GM12874 (cell line): ENCODE measurements at regions not wholly inside any gene's neighbourhood (a gene's known extent, or its start where the extent isn't known, plus 50 kb on each side); places are given as distances from the start of the nearest gene placed in this dataset.

Experiments used
- TF ChIP-seq, protein P1 (sequence below): IDR thresholded peaks from 2 replicates; pipeline ENCODE4 v1.5.1; 2011; ENCODE audit warnings: low read depth, mild to moderate bottlenecking, control low read depth, low read length, moderate library complexity; ENCODE audit not compliant: insufficient read depth

DNA sequence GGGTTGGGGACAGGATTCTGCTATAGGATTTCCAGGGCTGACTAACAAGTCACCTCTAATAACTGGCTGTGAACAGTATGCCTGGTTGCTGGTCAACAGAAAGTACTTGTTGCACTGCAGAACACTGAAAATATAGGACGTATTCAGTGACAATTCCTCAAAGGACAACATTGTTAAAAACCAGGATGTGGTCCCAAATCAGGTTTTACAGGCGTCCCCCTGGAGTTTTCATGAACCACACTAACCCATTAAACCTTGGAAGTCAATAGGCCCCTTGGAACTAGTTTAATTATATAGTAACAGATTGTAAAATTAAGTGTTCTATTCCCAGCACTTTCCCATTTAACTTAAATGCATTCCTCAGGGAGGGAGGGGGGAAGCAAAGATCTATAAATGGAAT lies 495.4 kb downstream of the TBC1D4 start:
- TF ChIP-seq, protein P1, sequence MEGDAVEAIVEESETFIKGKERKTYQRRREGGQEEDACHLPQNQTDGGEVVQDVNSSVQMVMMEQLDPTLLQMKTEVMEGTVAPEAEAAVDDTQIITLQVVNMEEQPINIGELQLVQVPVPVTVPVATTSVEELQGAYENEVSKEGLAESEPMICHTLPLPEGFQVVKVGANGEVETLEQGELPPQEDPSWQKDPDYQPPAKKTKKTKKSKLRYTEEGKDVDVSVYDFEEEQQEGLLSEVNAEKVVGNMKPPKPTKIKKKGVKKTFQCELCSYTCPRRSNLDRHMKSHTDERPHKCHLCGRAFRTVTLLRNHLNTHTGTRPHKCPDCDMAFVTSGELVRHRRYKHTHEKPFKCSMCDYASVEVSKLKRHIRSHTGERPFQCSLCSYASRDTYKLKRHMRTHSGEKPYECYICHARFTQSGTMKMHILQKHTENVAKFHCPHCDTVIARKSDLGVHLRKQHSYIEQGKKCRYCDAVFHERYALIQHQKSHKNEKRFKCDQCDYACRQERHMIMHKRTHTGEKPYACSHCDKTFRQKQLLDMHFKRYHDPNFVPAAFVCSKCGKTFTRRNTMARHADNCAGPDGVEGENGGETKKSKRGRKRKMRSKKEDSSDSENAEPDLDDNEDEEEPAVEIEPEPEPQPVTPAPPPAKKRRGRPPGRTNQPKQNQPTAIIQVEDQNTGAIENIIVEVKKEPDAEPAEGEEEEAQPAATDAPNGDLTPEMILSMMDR: no peak

DNA sequence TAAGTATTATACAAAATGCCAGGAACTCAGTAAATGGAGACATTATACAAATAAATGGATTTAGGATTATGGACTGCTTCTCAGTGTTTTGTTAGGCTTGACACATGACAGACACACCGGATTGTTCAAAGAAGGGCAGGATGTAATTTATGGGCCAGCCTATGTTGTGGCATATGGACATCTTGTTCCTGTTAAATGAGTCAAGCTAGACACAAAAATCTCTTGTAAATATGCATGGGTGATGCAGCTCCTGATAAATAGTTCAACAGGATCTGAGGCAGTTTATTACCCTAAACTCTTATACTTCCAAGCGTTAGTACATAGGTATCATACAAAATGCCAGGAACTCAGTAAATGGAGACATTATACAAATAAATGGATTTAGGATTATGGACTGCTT lies 502.3 kb downstream of the TBC1D4 start:
- TF ChIP-seq, protein P1: no peak

DNA sequence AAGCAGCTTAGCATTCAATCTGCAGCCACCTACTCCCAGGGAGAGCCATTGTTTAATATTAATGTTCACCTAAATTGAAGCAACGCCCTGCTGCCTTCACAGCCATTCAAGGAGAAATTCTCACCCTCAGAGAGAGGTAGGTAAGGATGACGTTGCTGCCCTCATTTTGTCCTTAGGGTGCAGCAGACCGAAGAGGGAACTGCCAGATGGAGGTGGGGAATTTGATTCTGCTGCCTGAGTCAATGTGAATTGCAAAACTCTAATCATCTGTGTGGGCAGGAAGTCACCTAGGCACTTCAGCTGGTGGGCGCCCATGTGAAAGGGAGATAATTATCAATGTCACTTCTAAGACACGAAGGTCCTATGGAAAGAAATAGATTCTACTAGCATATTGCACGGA lies 503.4 kb downstream of the TBC1D4 start:
- TF ChIP-seq, protein P1: no peak

DNA sequence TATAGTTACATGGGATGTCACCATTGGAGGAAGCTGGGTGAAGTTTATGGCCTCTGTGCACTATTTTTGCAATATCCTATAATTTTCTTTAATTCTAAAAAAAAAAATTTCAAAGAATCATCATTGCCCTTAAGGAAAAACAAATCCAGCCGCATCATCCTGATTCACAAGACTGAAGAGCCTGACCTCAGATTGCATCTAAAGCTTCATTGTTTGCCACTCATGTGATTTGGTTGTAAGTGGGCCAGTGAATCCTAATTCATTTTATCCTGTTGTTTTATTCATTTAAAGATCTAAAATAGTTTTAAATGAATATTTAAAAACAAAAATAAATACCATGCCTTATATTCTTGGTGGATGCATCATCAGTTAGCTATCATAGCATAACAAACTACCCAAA lies 504.5 kb downstream of the TBC1D4 start:
- TF ChIP-seq, protein P1: no peak

DNA sequence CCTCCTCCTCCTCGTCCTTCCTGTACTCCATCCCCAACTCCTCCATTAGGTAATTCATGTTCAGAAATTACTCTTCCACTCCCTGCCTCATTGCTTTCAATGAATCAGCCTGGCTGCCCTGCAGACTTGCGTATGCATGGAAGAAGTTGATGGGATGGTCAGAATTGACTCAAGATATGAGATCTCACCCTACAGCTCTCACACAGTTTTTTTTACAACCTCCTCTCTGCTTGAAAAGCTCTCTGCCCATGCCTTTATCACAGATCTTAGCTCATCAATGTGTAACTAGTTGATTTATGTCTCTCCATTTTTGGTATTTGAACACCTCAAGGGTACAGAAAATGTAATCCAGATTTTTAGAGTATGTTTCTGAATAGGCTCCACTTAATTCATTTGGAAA lies 506.9 kb downstream of the TBC1D4 start:
- TF ChIP-seq, protein P1: no peak

DNA sequence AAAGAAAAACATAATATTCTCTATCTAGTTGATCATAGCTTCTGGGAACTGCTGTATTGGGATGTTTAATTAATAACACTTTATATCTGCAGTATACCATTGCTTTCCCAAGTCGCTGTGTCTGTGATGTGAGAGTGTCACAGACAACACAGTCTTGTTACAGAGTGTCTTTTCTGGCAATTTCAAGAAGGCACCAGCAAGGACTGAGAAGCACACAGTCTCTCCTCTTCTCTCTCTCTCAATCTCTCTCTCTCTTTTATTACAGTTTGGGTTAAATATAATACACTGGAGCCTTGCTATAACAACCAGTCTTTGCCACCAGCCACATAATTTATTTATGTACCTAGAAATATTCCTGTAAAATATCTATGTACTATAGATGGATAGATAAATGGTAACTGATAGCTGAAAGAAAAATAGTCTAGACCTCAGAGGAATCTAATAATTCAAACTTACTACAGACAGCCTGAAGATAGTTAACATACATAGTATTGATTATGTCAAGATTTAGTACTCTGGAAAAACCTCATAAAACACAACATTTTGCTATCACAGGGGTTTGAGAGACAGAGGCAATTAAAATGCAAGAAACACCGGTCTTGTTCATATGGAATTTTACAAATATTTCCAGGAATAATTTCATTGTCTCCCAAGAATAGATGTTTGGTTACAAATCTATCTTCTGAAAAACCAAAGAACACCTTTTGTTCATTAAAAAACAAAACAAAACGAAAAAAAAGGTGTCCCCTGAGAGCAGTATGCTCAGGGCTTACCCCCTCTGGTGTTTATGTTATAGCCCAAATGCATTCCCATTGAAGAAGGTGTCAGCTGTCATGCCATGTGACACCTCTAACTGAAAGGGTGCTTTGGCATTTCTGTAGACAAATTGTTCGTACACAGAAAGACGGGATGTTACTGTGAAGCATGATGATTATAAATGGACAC lies 507.8 kb downstream of the TBC1D4 start:
- TF ChIP-seq, protein P1: no peak

DNA sequence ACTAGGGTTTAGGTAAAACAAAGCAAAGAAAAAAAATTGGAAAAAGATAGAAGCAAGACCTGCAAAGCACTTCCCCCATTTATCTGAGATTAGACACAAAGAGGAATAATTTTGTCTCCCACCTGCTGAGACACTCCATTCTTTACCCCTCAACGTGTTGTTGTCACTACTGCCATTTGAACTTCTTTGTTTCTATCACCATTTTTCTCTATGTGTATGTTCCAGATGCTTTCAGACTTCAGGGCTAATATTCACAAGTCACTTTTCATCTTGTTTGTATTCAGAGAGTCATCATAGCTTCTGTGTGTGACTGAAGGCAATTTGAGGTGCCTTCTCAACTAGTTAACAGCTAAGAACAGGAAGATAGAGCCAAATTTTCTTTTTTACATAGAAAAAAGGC lies 512.5 kb downstream of the TBC1D4 start:
- TF ChIP-seq, protein P1: no peak
